ENCODE measurements at regions not wholly inside any gene's neighbourhood (a gene's known extent, or its start where the extent isn't known, plus 50 kb on each side); places are given as distances from the start of the nearest gene placed in this dataset.

GRCh38 chr2:187875261-187876141 is 321.3 kb upstream of the TFPI start:
- Mint-ChIP-seq H3K27ac (no peak overlapping the region), H3K4me1 (ENCODE audit: unreplicated experiment) (no peaks in the 10 kb centered on the region)

GRCh38 chr2:187876554-187876953 is 322.3 kb upstream of the TFPI start:
- Mint-ChIP-seq H3K4me3 (no peak overlapping the region), H3K27me3 (no peaks in the 10 kb centered on the region), H3K4me1 (ENCODE audit: unreplicated experiment) (no peaks in the 10 kb centered on the region), H3K36me3 (no peaks in the 10 kb centered on the region), H3K27ac (no peak overlapping the region), H3K9me3 (peaks cover 4% of the 10 kb centered on the region)
- DNase-seq (ENCODE audit: extremely low spot score, unreplicated experiment) = no peak
- TF ChIP-seq CTCF (conservative IDR thresholded peaks at IDR 0.05) = no peak

More at GRCh38 chr2:187875261-187876141, 321.3 kb upstream of the TFPI start:
- H3K9me3 Mint-ChIP-seq = peaks cover 4% of the 10 kb centered on the region
- no peaks in the 10 kb centered on the region for H3K36me3 Mint-ChIP-seq
- no peak overlapping the region for H3K4me3 Mint-ChIP-seq
- TF ChIP-seq CTCF (conservative IDR thresholded peaks at IDR 0.05) = no peak
- DNase-seq (ENCODE audit: extremely low spot score, unreplicated experiment) = no peak
- H3K27me3 Mint-ChIP-seq = no peaks in the 10 kb centered on the region

- Mint-ChIP-seq H3K27ac (no peak overlapping the region), H3K27me3 (no peaks in the 10 kb centered on the region), H3K36me3 (no peaks in the 10 kb centered on the region), H3K9me3 (peaks cover 4% of the 10 kb centered on the region), H3K4me3 (no peak overlapping the region), H3K4me1 (ENCODE audit: unreplicated experiment) (no peaks in the 10 kb centered on the region)
- TF ChIP-seq CTCF (conservative IDR thresholded peaks at IDR 0.05) = no peak
- no peak for DNase-seq (ENCODE audit: extremely low spot score, unreplicated experiment)
Measured at GRCh38 chr2:187877391-187877790, 323.2 kb upstream of the TFPI start.

- H3K4me1 Mint-ChIP-seq (ENCODE audit: unreplicated experiment) = no peaks in the 10 kb centered on the region
- TF ChIP-seq CTCF (conservative IDR thresholded peaks at IDR 0.05) = no peak
Measured at GRCh38 chr2:187878112-187878511, 323.9 kb upstream of the TFPI start.

GRCh38 chr2:187879491-187879890 is 325.3 kb upstream of the TFPI start:
- H3K4me3 Mint-ChIP-seq = no peak overlapping the region
- no peaks in the 10 kb centered on the region for H3K27me3 Mint-ChIP-seq
- TF ChIP-seq CTCF (conservative IDR thresholded peaks at IDR 0.05) = no peak
- no peaks in the 10 kb centered on the region for H3K4me1 Mint-ChIP-seq (ENCODE audit: unreplicated experiment)
- no peak for DNase-seq (ENCODE audit: extremely low spot score, unreplicated experiment)
- no peak overlapping the region for H3K27ac Mint-ChIP-seq
- H3K36me3 Mint-ChIP-seq = no peaks in the 10 kb centered on the region
- peaks cover 4% of the 10 kb centered on the region for H3K9me3 Mint-ChIP-seq

More at GRCh38 chr2:187878112-187878511, 323.9 kb upstream of the TFPI start:
- Mint-ChIP-seq H3K36me3 (no peaks in the 10 kb centered on the region), H3K9me3 (peaks cover 4% of the 10 kb centered on the region), H3K27ac (no peak overlapping the region), H3K4me3 (no peak overlapping the region), H3K27me3 (no peaks in the 10 kb centered on the region)
- no peak for DNase-seq (ENCODE audit: extremely low spot score, unreplicated experiment)

All from type B pancreatic cell (in vitro differentiated cells).